SK-N-SH treated with all-trans-retinoic acid at 6 μM for 48 hours (cell line): ENCODE measurements at regions not wholly inside any gene's neighbourhood (a gene's known extent, or its start where the extent isn't known, plus 50 kb on each side); places are given as distances from the start of the nearest gene placed in this dataset.

Source experiments
- CSDC2 ChIP-seq: fragments of 250-450 bp; sonication (Bioruptor Pico); IDR thresholded peaks from 2 replicates; pipeline ENCODE4 v1.5.0; 2020; ENCODE audit warnings: mild to moderate bottlenecking, moderate library complexity
- ESRRG ChIP-seq: fragments of 250-450 bp; sonication (Bioruptor Pico); IDR thresholded peaks from 2 replicates; pipeline ENCODE4 v1.6.1; 2021; ENCODE audit warnings: mild to moderate bottlenecking
- OSR1 ChIP-seq: fragments of 250-450 bp; sonication (Bioruptor Pico); IDR thresholded peaks from 2 replicates; pipeline ENCODE4 v1.8.0; 2022; ENCODE audit warnings: moderate library complexity, mild to moderate bottlenecking, inconsistent platforms
- SNAI2 ChIP-seq: fragments of 250-450 bp; sonication (Bioruptor Pico); IDR thresholded peaks from 2 replicates; pipeline ENCODE4 v1.5.0; 2020; ENCODE audit warnings: mild to moderate bottlenecking, moderate library complexity
- TCF4 ChIP-seq: fragments of 250-450 bp; sonication (Bioruptor Pico); IDR thresholded peaks from 2 replicates; pipeline ENCODE4 v1.8.0; 2021; ENCODE audit warnings: mild to moderate bottlenecking, moderate library complexity, borderline replicate concordance
- TOX ChIP-seq: fragments of 250-450 bp; sonication (Bioruptor Pico); IDR thresholded peaks from 2 replicates; pipeline ENCODE4 v1.8.0; 2021; ENCODE audit warnings: mild to moderate bottlenecking, moderate library complexity, borderline replicate concordance
- ZFP3 ChIP-seq: fragments of 250-450 bp; sonication (Bioruptor Pico); IDR thresholded peaks from 2 replicates; pipeline ENCODE4 v1.5.0; 2020; ENCODE audit warnings: mild to moderate bottlenecking, moderate library complexity
- TF ChIP-seq, protein P1 (sequence below): fragments of 250-450 bp; sonication (Bioruptor Pico); IDR thresholded peaks from 2 replicates; pipeline ENCODE4 v1.5.1; 2020; ENCODE audit warnings: low read depth, mild to moderate bottlenecking, moderate library complexity
- TF ChIP-seq, protein P2 (sequence below): fragments of 250-450 bp; sonication (Bioruptor Pico); IDR thresholded peaks from 2 replicates; pipeline ENCODE4 v1.8.0; 2020; ENCODE audit warnings: mild to moderate bottlenecking, moderate library complexity, borderline replicate concordance

GRCh38 chr15:99481951-99482230 is 83.9 kb upstream of the MEF2A start:
- TF ChIP-seq TOX (CRISPR knock-in tag) (no peak), SNAI2 (CRISPR knock-in tag) (no peak), ZFP3 (CRISPR knock-in tag) (no peak), ESRRG (CRISPR knock-in tag) (no peak), TCF4 (CRISPR knock-in tag) (no peak), OSR1 (CRISPR knock-in tag) (no peak), CSDC2 (CRISPR knock-in tag) (no peak)
- TF ChIP-seq, protein P1, sequence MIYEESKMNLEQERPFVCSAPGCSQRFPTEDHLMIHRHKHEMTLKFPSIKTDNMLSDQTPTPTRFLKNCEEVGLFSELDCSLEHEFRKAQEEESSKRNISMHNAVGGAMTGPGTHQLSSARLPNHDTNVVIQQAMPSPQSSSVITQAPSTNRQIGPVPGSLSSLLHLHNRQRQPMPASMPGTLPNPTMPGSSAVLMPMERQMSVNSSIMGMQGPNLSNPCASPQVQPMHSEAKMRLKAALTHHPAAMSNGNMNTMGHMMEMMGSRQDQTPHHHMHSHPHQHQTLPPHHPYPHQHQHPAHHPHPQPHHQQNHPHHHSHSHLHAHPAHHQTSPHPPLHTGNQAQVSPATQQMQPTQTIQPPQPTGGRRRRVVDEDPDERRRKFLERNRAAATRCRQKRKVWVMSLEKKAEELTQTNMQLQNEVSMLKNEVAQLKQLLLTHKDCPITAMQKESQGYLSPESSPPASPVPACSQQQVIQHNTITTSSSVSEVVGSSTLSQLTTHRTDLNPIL (CRISPR knock-in tag): no peak
- TF ChIP-seq, protein P2, sequence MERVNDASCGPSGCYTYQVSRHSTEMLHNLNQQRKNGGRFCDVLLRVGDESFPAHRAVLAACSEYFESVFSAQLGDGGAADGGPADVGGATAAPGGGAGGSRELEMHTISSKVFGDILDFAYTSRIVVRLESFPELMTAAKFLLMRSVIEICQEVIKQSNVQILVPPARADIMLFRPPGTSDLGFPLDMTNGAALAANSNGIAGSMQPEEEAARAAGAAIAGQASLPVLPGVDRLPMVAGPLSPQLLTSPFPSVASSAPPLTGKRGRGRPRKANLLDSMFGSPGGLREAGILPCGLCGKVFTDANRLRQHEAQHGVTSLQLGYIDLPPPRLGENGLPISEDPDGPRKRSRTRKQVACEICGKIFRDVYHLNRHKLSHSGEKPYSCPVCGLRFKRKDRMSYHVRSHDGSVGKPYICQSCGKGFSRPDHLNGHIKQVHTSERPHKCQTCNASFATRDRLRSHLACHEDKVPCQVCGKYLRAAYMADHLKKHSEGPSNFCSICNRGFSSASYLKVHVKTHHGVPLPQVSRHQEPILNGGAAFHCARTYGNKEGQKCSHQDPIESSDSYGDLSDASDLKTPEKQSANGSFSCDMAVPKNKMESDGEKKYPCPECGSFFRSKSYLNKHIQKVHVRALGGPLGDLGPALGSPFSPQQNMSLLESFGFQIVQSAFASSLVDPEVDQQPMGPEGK (CRISPR knock-in tag): no peak
